ENCODE measurements at regions not wholly inside any gene's neighbourhood (a gene's known extent, or its start where the extent isn't known, plus 50 kb on each side); places are given as distances from the start of the nearest gene placed in this dataset.
A peak's percentile ranks its signal among the peaks of the same experiment; 100 is the strongest.

DNA sequence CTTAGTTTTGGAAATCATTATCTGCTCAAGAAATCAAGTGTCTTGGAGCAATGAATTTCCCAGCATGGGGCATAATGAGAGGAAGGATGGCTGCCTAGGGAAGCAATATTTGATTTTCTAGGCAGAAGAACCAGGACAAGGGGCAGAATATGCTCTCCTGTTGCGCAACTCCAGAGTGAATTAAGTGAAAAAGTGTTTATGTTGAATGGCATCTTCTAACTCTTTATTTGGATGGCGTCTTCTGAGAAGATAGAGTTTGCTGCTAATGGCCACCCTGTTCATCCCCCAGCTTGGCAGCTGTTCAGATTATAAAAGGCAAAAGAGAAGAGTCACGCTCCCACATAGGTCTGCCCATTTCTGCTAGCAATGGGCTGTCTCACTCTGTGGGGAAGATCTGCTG is 1278.1 kb downstream of the AACS start:
- DNase-seq: no peak

DNA sequence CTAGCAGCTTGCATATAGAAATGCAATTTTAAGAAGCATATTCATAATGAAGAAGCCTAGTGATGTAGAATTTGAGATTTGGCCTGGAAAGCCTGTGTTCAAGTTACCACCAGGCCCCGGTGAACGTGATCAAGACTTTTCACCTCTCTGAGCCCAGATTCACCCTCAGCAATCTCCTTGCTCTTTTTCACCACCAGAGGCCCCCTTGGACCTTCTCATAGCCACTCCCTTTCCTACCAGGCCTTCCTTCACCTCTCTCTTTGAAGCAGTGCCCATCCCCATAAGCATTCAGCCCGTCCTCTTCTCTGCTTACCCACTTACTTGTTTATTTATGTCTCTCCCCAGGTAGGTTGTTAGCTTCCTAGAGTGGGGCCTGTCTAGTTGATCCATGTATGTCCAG is 1280.9 kb downstream of the AACS start:
- DNase-seq: no peak

DNA sequence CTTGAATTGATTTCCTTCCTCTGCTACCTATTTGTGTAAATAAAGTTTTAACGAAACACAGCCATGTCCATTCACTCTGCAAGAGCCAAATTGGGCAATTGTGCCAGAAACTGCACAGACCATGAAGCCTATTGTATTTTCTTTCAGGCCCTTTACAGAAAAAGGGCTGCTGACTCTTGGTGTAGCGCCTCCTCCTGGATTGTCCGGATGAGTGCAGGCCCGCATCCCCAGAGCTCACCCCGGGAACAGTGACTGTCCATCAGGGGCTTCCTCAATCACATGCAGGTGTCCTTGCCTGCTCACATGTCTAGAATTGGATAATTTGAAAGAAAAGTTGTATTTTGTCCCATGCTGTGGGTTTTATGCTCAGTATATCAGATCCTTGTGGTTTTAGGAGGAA is 1282.2 kb downstream of the AACS start:
- no peak for DNase-seq

DNA sequence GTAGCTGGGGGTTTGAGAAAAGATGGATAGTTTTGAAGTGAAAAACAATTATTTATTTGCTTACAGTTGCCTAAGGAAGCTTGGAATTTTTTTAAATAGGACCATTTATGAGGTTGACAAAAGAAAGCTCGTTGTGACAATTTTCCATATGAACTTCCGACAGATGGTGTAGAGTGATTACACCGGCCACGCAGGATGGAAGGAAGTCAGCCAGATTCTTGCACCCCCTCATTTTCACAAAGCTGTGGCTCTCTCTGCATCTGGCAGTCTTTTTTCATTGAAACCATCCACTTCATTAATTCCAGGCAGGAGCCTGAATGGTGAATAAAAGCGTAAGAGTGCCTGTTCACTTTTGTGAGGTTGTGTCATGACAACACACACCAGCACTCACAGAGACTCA is 1284.1 kb downstream of the AACS start:
- no peak for DNase-seq

DNA sequence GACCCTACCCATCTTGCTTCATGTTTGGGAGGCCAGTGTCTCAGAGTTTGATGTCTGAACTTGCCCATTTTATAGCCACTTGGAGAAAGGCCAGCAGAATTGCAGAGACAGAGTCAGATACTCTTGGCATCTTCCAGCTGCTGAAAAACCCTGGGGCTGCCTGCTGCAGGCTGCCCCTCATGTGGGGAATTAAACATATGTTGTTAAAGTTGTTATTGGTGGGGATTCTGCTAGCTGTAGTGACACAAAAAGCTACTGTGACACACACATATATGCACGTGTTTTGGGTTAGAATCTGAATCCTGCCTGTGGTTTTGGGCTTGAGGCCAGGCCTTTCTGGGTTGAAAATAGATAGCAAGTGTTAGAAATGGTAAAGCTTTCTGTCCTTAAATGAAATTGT is 1288.4 kb downstream of the AACS start:
- no peak for DNase-seq

DNA sequence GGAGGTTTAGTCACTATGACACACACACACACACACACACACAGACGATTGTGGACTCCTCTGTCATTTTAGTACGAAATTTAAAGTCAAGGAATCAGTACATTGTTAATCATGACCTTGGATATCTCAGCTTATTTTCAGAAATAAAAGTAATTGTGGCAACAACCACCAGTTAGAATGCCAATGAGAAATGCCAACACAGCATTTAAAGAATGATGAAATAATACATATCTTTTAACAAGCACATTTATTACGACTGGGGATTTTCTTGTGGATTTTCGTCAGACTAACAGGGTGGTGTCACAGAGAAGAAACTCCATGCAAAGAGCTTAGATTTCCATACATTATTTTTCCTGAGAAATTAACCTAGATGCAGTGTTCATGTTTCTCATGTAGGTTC is 1289.4 kb downstream of the AACS start:
- no peak for DNase-seq

DNA sequence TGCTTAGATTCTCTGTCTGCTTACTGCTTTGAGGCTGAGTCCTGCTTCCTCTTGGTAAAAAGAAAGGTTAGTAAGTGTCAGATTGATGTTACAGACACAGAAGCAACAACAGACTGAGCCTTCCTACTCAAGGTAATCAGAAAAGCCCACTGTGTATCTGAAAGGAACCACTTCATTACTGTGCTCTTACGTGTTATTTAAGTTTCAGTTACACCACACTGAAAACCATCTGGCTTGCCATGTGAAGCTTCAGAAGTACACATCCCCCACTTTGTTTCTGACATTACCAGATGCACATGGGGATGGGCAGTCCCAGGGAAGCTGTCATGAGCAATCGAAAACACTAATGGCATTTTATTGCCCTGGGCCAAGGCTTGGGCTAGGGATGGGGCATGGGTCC is 1290.1 kb downstream of the AACS start:
- no peak for DNase-seq

DNA sequence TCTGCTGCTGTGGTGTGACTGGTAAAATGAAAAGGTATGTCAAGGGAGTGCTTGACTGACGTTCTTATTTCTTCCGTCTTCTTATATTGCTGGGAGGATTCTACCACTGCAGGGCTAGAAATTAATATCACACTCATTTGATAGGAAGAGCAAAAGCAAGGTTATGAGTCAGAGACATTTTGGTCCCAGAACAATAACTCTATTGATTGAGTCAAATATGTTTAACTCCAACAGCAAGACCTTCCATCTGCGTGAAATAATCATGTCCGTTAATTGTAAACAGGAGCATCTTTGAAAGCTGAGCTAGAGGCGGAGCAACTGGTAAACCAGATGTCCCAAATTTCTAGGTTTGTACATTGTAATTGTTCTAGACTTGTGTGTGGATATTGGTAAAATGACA is 1293.6 kb downstream of the AACS start:
- DNase-seq: no peak

DNA sequence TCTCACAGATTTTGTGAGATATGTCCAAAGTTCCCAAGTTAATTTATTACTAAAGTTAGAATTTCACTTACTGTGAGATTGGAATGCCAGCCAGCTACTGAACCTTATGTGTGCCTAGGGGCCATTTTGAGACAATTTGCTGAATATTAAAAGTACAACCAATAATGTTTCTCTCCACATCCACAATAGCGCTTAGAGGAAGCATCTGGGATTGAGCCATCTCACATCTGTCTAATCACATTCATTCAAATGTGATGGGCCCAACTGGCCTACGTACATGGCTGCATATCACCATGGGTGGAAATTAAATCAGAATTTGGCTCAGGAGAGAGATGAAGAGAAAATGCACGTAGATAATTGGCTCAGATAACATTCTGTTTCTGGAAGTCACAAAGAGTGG is 1294.0 kb downstream of the AACS start:
- DNase-seq: no peak

DNA sequence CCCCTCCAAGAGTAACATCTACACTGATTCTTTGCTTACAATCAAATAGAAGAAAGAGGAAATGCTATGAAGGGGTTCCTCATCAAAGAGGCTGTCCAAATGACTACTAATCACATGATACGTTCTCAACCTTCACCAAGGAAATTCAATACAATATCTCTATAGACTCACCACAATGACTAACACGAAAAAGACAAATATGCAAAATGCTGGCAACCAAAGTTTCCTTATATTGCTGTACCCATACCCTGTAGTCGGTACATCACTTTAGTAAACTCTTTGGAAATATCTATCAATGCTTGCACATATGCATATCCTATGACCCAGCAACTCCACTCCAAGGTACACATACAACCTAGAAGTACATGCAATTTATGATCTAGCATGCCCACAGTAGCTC is 1296.6 kb downstream of the AACS start:
- DNase-seq: no peak

DNA sequence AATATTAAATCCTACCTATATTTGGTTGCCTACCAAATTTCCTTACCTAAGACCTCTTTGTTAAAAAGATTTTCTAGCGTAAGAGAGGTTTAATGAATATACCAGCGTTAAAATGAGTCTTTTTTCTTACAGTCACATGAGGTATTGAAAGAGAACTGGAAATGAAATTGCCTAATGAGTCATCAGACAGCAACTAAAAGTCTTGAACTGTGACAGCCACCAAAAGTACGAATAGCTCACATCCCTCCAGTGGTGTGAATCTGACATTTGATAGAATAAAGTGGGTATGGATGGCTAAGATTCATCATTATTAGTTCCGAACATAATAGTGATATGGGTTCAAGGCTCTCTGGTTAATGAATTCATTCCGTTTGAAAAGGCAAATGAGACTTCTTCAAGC is 1297.3 kb downstream of the AACS start:
- no peak for DNase-seq

DNA sequence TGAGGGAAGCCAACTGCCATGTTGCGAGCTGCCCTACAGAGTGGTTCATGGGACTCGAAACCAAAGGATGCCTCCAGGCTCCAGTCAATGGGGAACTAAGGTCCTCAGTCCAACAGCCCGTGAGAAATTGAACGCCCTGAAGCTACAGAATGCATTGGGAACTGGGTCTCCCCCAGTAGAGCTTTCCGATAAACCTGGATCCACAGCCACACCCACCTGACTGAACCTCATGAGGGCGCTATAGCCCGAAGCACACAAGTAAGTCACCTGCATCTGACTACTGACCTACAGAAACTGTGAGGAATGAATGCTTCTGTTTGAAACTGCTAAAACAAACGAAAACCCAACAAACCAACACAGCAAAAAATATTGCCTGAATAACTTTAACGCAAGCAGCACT is 1297.7 kb downstream of the AACS start:
- DNase-seq: no peak

DNA sequence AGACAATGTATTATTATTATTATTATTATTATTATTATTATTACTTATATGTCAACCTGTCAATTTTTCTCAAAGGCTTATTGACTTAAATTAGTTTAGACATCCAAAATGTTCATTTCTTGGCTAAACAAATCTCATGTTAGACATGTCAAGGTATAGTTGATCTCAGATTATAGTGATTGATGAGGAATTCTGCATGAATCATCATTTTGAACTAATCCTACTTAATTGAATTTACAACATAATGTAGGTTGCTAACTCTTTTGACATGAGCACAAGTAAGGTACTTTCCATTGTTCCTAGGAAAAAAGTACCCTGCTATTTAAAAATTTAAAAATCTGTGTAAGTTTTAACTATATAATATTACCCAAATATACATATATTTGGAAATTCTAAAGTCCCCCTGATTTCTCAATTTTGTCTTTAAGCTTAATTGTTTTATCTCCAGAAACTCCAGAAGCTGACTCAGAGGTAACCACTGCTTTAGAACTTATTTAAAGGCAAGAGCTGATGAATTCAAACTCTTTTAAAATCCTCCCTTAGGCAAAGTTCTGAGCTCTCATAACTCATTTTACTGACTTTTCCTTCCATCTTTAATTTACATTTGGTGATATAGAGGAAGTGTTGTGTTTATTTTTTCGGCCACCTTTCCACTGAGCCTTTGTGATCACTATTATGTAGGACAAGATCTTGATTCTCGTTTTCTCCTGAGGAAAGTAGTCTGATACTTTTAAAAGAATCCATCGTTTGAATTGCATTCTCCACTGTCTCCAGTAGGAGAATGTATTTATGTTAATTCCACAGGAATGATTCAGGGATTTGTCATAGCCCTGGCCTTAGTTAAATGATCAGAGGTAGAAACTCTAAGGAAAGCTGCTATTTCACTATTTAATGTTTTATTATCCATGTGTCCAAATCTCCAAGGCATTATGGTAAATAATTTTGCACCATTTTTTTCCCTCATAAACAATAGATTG is 1304.5 kb downstream of the AACS start:
- no peak for DNase-seq

DNA sequence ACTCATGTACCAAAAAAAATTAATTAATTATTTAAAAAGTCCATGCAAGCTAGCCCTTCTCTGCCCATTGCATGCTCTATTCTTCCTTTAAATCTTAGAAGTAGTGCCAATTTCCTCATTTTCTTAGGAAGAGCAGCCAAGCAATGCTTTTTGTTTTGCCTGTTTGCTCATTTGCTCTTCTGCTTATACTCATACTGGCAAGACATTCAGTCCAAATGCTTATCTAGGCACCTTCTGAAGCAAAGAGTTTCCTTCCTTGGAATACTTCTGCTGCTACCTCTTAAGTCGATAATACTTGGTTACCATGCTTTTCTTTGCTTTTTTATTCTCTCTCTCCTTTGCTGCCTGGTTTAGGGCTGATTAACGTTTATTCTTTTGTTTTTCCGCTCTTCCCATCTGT is 1318.3 kb downstream of the AACS start:
- DNase-seq: no peak

DNA sequence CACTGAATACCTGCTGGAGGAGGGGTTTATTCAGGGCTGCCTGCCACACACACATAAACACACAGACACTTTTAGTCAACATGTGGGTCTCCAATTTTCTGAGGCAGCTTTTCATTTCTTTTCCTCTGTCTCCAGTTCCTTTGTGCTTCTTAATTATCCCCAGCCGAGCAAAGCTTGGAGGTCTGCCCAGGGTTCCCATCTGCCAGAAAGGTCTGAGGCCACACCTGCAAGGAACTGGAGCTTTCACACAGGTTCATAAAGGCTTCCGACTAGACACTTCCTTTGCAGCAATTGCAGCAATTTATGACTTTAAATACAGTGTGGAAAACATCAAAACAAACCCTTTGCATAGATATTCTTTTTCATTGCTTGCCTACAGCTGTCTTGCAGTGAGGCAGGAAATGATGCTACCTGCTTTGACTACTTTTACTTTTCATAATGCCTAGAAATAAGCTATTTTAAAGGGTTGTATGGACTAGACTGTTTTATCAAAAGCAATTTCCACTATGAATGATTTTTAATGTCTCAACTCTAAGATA is 1318.9 kb downstream of the AACS start:
- DNase-seq: no peak

DNA sequence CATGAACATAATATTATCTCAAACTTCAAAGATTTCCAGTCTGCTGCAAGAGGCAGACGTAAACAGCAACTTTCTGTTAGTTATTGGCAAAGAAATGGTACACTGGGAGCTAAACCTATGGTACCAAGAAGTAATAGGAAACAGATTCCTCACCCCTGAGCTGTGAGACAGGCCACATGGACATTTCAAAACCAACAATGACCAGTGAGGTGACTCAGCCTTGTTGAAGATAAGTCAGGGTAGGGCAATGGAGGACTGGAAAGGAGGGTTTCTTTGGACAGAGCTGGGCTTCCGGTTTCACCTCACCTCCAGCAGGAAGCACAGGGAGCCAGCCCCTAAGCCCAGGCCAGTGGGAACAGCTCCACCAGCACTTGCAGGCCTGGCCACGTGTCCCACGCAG is 1320.5 kb downstream of the AACS start:
- DNase-seq: no peak

DNA sequence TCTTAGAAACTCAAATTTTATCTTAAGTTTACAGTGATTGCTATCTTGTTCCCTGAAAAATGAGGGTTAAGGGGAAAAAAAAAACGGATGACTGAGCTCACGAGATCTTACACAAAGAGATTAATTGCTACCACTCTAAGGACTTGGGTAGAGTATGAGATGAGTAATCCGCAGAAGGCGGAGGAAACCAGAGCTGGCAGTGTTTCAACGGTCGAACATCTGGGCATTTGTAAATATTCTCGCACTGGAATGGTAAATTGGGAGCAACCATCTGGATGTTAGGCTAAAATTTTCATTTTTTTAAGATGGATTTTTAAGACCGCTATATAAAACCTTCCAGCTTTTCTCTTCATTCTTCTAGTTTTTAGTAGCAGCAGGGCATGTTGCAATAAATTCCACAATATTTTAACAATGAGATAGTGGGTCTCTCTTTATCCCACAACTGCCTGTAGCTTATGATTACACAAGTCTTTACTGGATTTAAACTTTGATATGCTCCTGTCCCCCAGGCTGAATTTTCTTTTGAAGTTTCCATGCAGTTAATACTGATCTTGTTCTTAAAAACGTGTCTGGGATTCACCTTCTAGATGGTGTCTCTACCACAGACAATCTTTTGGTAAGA is 1324.1 kb downstream of the AACS start:
- peak; percentile 36 for DNase-seq

DNA sequence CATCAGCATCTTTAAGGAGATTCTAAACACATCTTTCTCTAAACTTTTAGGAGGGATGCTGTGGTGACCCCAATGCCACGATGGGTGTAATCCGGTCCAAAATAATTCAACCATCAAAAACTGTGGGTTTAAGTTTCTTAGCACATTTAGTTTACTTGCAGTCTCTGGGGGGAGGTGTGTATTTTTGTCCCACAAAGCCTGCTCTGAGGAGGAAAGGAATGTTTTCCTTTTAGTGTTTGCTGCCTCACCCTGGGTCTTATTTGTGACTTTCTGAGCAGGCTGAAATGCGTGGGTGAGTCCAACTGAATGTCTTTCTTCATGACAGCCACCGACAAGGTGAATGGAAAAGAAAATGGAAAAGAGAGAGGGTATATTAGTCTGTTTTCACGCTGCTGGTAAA is 1324.7 kb downstream of the AACS start:
- no peak for DNase-seq

DNA sequence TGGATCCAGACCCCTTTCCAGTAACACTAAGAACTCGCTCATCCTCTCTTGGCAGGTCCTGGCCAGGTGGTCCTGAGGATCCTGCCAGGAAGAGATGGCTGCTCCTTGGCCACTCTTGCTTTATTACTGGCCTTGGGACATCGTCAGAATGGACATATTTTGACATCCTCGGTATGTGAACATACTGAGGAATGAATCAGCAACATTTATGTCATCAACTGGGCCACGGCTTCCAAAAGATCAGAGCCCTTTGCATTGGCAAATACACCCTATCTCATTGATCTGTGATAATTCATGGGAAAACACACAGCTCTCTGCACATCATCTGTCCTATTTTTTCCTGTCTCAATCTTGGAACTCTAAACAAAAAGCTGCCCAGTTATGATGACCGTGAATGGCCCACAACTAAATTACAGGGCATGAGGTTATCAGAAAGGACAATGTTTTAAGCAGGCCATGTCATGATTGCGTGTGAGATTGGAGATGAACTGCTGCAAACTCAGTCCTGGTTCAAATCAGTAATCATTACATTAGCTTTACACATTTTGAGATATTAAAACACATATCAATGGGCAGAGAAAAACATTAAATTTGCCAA is 1325.8 kb downstream of the AACS start:
- DNase-seq: no peak

DNA sequence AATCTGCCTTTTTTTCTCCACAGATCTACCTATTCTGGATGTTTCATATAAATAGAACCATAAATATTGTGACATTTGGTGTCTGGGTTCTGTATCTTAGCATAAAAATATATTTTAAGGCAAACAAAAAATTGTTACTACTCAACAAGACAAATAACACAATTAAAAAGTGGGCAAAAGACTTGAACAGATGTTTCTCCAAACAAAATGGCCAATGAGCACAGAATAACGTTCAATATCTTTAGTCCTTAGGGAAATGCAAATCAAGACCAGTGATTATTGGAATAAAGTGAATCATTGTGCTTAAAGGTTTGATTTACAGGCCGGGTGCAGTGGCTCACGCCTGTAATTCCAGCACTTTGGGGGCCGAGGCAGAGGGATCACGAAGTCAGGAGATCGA is 1331.3 kb downstream of the AACS start:
- no peak for DNase-seq

DNA sequence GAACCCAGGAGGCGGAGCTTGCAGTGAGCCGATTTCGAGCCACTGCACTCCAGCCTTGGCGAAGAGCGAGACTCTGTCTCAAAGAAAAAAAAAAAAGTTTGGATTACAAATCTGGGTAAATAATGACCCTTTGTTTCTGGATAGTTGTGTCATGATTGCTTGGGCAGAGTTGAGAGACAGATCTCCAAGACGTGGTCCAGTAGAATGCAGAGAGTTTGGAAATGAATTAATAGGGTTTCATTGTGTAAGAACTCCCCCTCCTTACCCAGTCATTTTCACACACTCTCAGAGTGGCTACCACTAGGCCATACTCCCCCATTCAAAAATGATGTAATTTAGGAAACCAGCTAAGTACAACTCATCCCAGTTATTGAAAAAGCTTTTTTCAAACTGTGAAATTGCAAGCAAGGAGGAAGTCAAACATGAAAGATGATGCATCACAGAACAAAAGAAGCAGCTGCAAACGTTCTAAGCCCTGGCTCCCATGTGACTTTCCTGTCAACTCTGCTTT is 1331.9 kb downstream of the AACS start:
- no peak for DNase-seq

DNA sequence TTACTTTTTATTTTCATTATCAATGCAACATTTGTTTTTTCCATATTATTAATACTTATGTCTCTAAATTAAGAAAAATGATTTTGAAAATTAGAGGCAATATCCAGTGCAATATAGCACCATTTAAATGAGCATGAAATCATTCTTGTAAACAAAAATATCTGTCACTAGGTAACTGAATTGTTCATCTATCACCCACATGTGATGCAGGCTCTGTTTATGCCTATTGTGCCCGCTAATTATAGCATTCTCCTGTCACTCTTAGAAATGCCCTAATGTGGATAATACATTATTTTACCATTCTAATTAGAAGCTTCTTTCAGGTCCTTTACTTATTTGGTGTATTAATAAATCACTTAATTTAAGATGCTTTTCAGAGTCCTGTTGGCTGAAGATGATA is 1332.4 kb downstream of the AACS start:
- DNase-seq: no peak

DNA sequence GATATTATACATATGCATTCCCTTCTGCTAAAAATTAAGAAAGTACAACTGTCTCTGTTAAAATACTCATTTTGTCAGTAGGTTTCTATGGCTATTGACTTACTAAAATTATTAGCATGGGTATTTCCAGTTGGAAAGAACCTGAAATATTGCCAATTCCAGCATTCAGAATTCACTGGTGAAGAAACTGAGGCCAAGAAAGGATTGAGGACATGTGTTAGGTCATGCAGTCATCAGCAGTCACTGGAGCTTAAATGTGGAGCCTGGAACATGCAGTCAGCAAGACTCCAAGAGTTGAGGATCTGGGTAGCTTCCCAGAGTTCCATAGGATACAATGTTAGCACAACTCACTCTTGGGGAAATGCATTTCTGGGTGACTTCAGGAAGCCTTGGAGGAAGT is 1335.6 kb downstream of the AACS start:
- DNase-seq: no peak

Measured in NCI-H510A treated with DMSO at 0.1 percent for 48 hours (cell line).